ENCODE measurements at regions not wholly inside any gene's neighbourhood (a gene's known extent, or its start where the extent isn't known, plus 50 kb on each side); places are given as distances from the start of the nearest gene placed in this dataset.

DNA sequence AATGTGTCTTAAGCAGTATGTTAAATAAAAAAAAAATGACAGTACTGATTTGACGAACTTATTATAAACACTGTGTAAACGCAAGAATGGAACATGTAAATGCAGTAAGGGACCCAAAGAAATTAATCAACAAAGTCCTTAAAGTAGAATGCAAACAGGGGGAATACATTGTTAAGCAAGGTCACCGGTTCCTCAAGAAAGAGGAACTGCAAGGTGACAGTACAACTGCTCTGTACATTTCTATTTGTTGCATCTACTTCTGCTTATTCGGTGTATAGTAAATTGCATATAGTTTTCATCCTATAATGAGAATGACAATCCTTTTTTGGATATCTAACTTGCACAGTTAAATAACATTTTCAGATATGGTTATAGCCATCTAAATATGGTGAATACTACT lies 387.0 kb upstream of the SEMA3D start:
- POLR2A ChIA-PET: no interaction called here
- CTCF ChIA-PET: no interaction called here
- DNase-seq: no peak

DNA sequence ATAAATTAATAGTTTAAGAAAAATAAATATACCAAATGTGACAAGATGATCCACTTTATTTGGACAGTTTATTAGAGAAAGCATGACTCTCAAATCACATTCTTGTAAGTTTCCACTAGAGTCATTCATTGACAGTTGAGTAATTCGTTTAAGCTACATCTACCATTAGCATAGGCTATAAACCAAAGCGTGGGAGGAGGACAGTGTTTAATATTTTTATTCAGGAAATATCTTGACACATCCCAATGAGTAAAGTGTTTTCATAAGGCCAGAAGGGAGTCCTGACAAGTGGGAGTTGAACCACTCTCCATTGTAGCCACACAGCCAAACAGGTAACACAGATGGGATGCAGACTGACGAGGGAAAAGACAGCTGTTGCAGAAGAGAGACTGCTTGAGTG lies 386.5 kb upstream of the SEMA3D start:
- no peak overlapping the region for H3K4me3 Mint-ChIP-seq
- H3K27me3 Mint-ChIP-seq: no peaks in the 10 kb centered on the region
- H3K4me1 Mint-ChIP-seq: no peaks in the 10 kb centered on the region
- peaks cover 2% of the 10 kb centered on the region for H3K9me3 Mint-ChIP-seq
- no peaks in the 10 kb centered on the region for H3K36me3 Mint-ChIP-seq (ENCODE audit: low read depth)
- no peak overlapping the region for H3K27ac Mint-ChIP-seq
- DNase-seq: no peak
- POLR2A ChIA-PET: no interaction called here
- CTCF ChIA-PET: no interaction called here

More for the DNA sequence above, 387.0 kb upstream of the SEMA3D start:
- no peaks in the 10 kb centered on the region for H3K36me3 Mint-ChIP-seq (ENCODE audit: low read depth)
- no peak overlapping the region for H3K27ac Mint-ChIP-seq
- H3K4me3 Mint-ChIP-seq: no peak overlapping the region
- peaks cover 2% of the 10 kb centered on the region for H3K9me3 Mint-ChIP-seq
- H3K4me1 Mint-ChIP-seq: no peaks in the 10 kb centered on the region
- no peaks in the 10 kb centered on the region for H3K27me3 Mint-ChIP-seq

DNA sequence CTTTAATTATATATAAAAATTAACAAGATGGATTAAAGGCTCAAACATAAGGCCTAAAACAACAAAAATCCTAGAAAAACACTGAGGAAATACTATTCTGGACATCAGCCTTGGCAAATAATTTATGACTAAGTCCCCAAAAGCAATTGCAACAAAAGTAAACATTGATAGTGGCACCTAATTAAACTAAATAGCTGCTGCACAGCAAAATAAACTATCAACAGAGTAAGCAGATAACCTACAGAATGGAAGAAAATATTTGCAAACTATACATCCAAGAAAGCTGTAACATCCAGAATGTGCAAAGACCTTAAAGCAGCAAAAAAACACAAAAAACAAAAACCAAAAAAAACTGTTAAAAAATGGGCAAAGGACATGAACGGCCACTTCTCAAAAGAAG lies 384.0 kb upstream of the SEMA3D start:
- no peak overlapping the region for H3K4me3 Mint-ChIP-seq
- CTCF ChIA-PET: no interaction called here

DNA sequence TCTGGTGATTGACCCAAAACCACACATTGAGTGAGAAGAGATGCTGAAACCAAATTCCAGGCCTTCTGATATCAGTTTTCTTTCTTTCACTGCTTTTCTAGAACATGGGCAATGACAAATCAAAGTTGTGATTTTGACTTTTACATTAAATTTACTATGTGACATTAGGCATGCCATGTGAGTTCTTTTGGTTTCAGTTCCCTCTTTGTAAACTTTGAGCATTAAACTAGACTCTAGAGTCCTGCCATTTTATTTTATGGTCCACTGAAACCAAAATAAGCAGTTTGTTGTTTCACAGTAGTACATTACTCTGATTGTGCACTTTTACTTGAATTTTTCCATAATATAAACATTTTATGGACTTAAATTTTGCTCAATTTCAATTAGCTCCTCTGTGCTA lies 381.1 kb upstream of the SEMA3D start:
- DNase-seq: no peak
- POLR2A ChIA-PET: no interaction called here
- Mint-ChIP-seq H3K27ac (no peak overlapping the region), H3K36me3 (ENCODE audit: low read depth) (no peaks in the 10 kb centered on the region), H3K27me3 (no peaks in the 10 kb centered on the region), H3K4me3 (no peak overlapping the region), H3K4me1 (no peaks in the 10 kb centered on the region), H3K9me3 (no peaks in the 10 kb centered on the region)
- CTCF ChIA-PET: no interaction called here

More for the DNA sequence above, 384.0 kb upstream of the SEMA3D start:
- Mint-ChIP-seq H3K27me3 (no peaks in the 10 kb centered on the region), H3K27ac (no peak overlapping the region), H3K36me3 (ENCODE audit: low read depth) (no peaks in the 10 kb centered on the region), H3K4me1 (no peaks in the 10 kb centered on the region), H3K9me3 (no peaks in the 10 kb centered on the region)
- POLR2A ChIA-PET: no interaction called here
- DNase-seq: no peak

DNA sequence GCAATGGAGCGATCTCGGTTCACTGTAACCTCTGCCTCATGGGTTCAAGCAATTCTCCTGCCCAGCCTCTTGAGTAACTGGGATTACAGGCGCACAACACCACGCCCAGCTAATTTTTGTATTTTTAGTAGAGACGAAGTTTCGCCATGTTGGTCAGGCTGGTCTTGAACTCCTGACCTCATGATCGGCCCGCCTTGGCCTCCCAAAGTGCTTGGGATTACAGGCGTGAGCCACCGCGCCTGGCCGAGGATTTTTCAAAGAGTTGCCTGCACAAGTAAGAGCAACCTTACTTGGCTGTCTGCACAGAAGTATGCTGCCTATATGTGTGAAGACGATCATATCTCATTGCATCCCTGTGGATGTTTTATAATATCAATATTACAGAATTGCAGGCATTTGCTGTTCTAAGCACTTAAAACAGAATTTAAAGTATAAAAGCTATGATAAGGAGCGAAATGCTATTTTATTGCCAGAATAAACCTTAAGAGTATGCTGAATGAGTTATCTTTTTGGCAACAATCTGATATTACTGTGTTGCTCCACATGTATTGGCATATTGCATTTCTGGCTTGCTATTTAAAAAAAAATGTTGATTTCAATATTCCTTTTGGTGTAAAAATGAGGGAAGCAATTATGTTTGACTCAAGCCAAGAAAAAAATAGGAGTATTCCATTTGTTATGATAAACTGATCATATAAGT lies 379.4 kb upstream of the SEMA3D start:
- H3K4me1 Mint-ChIP-seq: no peaks in the 10 kb centered on the region
- ChIA-PET POLR2A (no interaction called here), CTCF (no interaction called here)
- no peaks in the 10 kb centered on the region for H3K36me3 Mint-ChIP-seq (ENCODE audit: low read depth)
- H3K9me3 Mint-ChIP-seq: no peaks in the 10 kb centered on the region
- no peak overlapping the region for H3K27ac Mint-ChIP-seq
- no peak overlapping the region for H3K4me3 Mint-ChIP-seq
- no peaks in the 10 kb centered on the region for H3K27me3 Mint-ChIP-seq
- no peak for DNase-seq

DNA sequence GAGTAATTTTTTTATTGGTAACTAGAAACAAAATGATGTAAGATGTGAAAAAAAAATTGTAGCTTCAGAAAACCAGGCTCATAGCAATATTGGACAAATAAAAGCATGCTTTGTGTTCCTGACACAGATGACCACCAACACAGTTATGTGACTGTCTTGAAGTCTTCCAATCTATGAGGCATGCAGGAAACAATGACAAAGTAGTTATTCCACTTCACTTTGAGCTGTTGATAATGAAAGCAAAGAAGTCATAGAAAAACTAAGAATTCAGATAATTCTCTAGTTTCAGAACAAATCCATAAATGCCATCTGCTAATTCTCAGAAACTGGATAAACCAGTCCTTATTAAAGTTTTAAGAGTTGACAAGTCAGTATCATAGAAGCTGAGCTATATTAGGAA lies 378.4 kb upstream of the SEMA3D start:
- CTCF ChIA-PET: no interaction called here
- H3K36me3 Mint-ChIP-seq (ENCODE audit: low read depth): no peaks in the 10 kb centered on the region
- POLR2A ChIA-PET: no interaction called here

DNA sequence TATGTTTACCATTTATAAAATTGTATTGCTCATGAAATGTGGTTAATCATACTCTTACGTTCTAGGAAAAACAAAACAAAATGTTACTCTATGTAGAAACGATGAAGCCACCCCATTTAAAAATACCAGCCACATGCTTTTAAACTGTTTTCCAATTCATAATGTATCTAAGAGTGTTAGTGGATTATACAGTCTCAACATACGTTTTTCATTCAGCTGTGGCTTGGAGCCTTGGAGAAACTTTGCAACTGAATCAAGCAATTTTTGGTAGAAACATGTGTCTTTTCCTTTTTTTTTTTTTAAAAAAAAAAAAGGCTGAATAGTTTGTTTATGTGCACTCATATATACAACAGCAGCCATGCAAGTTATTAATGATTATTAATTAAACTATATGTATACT lies 378.0 kb upstream of the SEMA3D start:
- no peaks in the 10 kb centered on the region for H3K27me3 Mint-ChIP-seq
- no peak overlapping the region for H3K4me3 Mint-ChIP-seq
- H3K36me3 Mint-ChIP-seq (ENCODE audit: low read depth): no peaks in the 10 kb centered on the region
- H3K27ac Mint-ChIP-seq: no peak overlapping the region
- ChIA-PET POLR2A (no interaction called here), CTCF (no interaction called here)
- no peaks in the 10 kb centered on the region for H3K4me1 Mint-ChIP-seq
- DNase-seq: no peak
- no peaks in the 10 kb centered on the region for H3K9me3 Mint-ChIP-seq

More for the DNA sequence above, 378.4 kb upstream of the SEMA3D start:
- no peaks in the 10 kb centered on the region for H3K4me1 Mint-ChIP-seq
- H3K4me3 Mint-ChIP-seq: no peak overlapping the region
- no peaks in the 10 kb centered on the region for H3K9me3 Mint-ChIP-seq
- DNase-seq: no peak
- no peak overlapping the region for H3K27ac Mint-ChIP-seq
- no peaks in the 10 kb centered on the region for H3K27me3 Mint-ChIP-seq

DNA sequence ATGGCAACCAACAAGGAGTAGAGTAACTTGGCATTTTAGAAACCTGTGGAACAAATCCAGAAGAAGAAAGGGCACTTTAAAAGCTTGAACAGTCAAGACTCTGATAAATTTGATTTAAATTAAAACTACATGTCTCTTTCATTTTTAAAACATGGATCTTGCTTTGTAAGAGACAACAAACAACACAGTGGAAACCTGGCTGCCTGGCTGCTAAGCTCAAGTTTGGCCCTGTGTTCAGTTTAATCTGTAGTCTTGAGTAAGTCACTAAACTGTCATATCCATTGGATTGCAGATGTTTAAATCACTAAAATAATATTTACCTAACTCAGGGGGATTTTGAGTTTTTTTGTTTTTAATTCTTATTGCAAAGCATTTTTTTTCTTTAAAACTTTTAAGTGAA lies 374.9 kb upstream of the SEMA3D start:
- H3K4me3 Mint-ChIP-seq: no peak overlapping the region
- no peaks in the 10 kb centered on the region for H3K4me1 Mint-ChIP-seq
- no peak overlapping the region for H3K27ac Mint-ChIP-seq
- H3K36me3 Mint-ChIP-seq (ENCODE audit: low read depth): no peaks in the 10 kb centered on the region
- ChIA-PET POLR2A (no interaction called here), CTCF (no interaction called here)
- H3K27me3 Mint-ChIP-seq: no peaks in the 10 kb centered on the region
- no peaks in the 10 kb centered on the region for H3K9me3 Mint-ChIP-seq
- DNase-seq: no peak

DNA sequence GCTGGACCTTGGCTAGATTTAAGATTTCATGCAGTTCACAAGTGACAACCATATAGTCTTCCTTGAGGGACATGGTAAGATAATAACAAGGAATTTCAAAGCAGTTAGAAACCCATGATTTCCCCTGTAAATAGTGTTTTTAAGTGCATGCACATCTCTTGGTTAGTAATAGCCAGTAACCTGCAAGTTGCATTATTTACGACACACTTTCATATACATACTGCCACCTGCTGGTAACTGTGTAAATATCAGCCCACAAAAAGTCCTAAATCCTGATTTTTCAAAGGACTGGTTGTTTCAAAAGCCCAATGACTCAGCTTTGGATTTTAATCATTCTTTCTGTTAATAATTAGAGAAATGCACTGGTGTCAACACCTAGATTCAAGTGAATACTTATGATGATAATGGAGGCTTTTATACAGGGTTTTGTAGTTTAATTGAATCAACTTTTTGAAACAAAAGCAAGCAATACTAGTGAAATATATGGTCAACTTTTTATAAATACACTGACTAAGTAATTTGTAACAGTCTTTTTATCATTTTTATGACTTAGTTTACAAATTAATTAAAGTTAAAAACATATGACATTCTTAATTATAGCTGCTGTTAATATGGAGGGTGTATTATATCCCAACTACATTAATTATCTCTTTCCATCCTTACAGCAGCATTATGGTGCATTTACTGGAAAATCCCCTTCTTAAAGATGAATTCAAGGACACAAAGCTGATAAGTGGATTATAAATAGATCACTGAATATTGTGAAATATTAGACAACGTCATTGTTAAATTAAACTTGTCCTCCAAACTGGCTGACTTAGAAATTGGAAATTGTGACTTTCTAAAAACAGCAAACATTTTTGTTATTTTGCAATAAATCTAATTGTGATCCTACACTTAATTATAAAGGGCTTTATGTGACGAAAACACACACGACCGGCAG lies 367.7 kb upstream of the SEMA3D start:
- no peaks in the 10 kb centered on the region for H3K27me3 Mint-ChIP-seq
- no peaks in the 10 kb centered on the region for H3K9me3 Mint-ChIP-seq
- H3K4me3 Mint-ChIP-seq: no peak overlapping the region
- no peaks in the 10 kb centered on the region for H3K36me3 Mint-ChIP-seq (ENCODE audit: low read depth)
- no peak overlapping the region for H3K27ac Mint-ChIP-seq
- POLR2A ChIA-PET: no interaction called here
- CTCF ChIA-PET: interaction anchor here (1.3 to 2.1 kb wide), 2 partner anchors 16 to 513 kb away, joined by 3 to 5 read pairs; no protein-coding TSS in a partner anchor
- H3K4me1 Mint-ChIP-seq: no peaks in the 10 kb centered on the region
- DNase-seq: no peak

DNA sequence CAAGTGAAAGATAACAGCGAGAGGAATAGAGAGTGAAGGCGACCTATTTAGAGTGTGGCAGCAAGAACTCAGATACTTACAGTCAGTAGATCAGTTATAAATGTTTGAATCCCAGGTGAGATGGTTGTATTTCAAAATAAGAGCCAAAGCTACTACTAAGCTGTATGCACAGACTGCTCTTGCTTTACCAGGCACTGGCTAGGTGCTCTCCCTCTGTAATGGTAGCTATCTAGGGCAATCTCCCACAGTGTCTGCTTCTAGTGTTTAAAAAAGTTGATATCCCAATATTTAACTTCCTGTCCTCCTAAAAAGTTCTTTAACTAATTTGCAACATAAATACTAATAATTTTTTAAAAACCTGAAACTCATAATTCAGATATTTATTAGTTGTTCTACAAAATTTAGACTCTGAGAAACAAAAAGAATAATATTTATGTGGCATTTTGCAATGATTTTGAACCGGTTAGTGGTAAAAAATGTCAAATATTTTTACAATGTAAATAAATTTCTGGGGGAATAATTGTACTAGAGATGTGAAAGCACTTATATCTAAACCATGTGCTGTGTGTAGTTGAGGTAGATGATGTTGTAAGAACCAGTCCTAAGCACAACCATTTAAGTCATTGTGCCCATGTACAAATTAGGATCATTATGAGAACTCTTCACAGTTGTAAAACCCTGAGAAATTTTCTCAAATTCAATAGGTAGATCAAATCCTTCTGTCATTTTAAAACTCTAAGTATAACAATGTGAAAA lies 349.3 kb upstream of the SEMA3D start:
- no peak for DNase-seq
- Mint-ChIP-seq H3K4me1 (no peaks in the 10 kb centered on the region), H3K9me3 (no peaks in the 10 kb centered on the region), H3K36me3 (ENCODE audit: low read depth) (no peaks in the 10 kb centered on the region), H3K4me3 (no peak overlapping the region), H3K27me3 (no peaks in the 10 kb centered on the region), H3K27ac (no peak overlapping the region)
- ChIA-PET POLR2A (no interaction called here), CTCF (no interaction called here)

DNA sequence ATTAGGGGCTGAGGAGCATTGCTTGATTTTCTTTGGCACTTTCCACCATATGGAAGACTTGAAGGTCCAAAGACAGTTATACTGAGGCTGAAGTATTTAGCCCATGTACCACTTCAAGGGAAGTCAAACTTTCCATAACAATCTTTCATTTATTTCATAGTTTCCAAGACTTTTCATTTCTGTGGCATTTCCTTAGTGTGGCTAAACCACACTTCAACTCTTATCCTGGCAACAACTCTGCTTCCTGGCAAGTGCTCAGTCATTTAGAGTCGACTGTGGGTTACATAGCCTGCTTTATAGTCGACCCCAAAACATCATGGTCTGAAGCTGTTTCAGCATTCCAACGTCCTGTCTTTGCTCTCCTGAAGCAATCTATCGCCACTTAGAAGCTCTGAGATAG lies 343.0 kb upstream of the SEMA3D start:
- Mint-ChIP-seq H3K9me3 (no peaks in the 10 kb centered on the region), H3K27ac (no peak overlapping the region), H3K36me3 (ENCODE audit: low read depth) (no peaks in the 10 kb centered on the region), H3K4me3 (no peak overlapping the region), H3K4me1 (no peaks in the 10 kb centered on the region), H3K27me3 (no peaks in the 10 kb centered on the region)
- no peak for DNase-seq
- POLR2A ChIA-PET: no interaction called here
- CTCF ChIA-PET: no interaction called here

DNA sequence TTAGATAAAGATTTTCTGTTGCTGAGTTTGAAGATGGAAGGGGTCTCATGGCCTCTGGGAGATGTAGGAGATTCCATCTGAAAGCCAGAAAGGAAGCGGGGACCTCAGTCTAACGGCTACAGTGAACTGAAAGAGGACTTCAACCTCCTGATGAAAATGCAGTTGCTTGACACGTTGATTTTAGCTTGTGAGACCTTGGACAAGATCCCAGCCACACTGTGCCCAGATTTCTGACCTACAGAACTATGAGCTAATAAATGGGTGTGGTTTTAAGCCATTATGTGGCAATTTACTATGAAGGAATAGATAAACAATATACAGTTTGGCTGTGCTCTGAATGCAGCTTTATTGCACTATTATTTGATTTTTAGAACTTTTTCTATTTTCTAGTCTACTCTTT lies 342.3 kb upstream of the SEMA3D start:
- POLR2A ChIA-PET: no interaction called here
- Mint-ChIP-seq H3K36me3 (ENCODE audit: low read depth) (no peaks in the 10 kb centered on the region), H3K27ac (no peak overlapping the region), H3K9me3 (no peaks in the 10 kb centered on the region), H3K27me3 (no peaks in the 10 kb centered on the region), H3K4me1 (no peaks in the 10 kb centered on the region), H3K4me3 (no peak overlapping the region)
- DNase-seq: no peak
- CTCF ChIA-PET: no interaction called here

DNA sequence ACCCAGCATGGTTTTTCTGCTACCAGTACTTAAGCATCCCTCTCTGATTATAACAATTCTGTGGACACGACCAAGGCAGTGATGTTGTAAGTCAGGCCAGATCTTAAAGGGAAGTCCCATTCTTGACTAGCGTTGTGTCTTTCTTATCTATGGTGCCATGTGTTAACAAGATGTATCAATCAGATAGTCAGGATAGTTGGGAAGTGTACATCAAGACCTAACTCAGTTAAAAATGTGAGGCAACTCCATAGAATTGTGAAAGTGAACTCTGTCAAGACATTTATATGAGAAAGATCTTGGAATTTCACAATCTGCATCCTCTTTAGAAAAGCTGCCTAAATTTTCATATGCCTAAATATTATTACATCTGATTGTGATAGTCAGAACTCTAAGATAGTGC lies 341.7 kb upstream of the SEMA3D start:
- no peaks in the 10 kb centered on the region for H3K9me3 Mint-ChIP-seq
- H3K4me3 Mint-ChIP-seq: no peak overlapping the region
- H3K36me3 Mint-ChIP-seq (ENCODE audit: low read depth): no peaks in the 10 kb centered on the region
- ChIA-PET POLR2A (no interaction called here), CTCF (no interaction called here)
- H3K4me1 Mint-ChIP-seq: no peaks in the 10 kb centered on the region
- no peaks in the 10 kb centered on the region for H3K27me3 Mint-ChIP-seq
- no peak overlapping the region for H3K27ac Mint-ChIP-seq
- DNase-seq: no peak

All from activated CD4-positive, alpha-beta memory T cell treated with anti-CD3 and anti-CD28 coated beads, Interleukin-2, amount 10 ng/mL, durations not matched to agents 7 days and 5 days (primary cell).